H7 (cell line): ENCODE measurements at regions not wholly inside any gene's neighbourhood (a gene's known extent, or its start where the extent isn't known, plus 50 kb on each side); places are given as distances from the start of the nearest gene placed in this dataset.

Experiments used
- DNase-seq: peaks from one replicate; pipeline ENCODE4 v3.0.0; 2012
- H3K27me3 ChIP-seq: 2 replicates; pipeline ENCODE4 v1.6.0; 2011; ENCODE audit warnings: mild to moderate bottlenecking, low read length; ENCODE audit not compliant: control insufficient read depth, insufficient read depth
- H3K36me3 ChIP-seq: replicated peaks from 2 replicates; pipeline ENCODE4 v1.5.1; 2011; ENCODE audit warnings: low read length; ENCODE audit not compliant: control insufficient read depth, insufficient read depth
- H3K4me3 ChIP-seq: 2 replicates; pipeline ENCODE4 v1.5.1; 2011; ENCODE audit warnings: low read depth, mild to moderate bottlenecking, control low read depth, low read length, moderate library complexity; ENCODE audit not compliant: insufficient read depth

DNA sequence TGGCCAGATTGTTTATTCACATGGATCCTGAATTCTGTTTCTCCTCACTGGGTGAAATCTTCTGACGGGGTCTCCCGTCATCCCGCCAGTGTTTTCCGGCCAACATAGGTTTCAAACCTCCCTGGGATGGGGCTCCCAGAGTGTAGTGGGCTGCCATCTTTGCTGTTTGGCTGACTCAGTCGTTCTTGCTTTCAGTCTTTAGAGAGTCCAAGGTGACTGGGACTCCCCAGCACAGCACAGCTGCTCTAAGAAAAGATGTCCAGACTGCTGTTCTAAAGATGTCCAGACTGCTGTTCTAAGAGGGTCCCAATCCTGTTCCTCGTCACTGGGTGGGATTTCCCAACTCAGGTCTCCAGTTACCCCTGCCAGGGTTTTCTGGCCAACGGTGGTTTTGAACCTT, 801.9 kb upstream of the IGFBP3 start:
- H3K27me3 ChIP-seq = no peaks in the 10 kb centered on the region
- no peak overlapping the region for H3K4me3 ChIP-seq
- DNase-seq = no peak
- no peaks in the 10 kb centered on the region for H3K36me3 ChIP-seq

DNA sequence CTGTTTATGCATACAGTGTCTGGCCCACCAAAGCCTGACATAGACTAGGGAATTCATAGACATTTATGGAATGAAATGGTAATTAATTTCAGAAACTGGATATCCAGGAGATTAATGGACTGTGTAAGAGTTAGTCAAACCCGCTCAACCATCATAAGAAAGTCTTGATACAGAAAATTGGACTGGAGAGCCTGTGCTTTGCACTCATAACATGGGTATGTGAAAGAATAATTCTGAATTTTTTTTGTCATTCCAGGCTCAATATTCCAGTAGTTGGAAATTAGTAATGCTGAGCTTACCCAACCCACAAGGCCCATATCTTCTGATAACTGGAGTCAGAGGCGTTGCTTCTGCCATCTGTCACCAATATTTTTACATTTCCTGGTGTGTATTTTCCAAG, 799.7 kb upstream of the IGFBP3 start:
- Histone ChIP-seq H3K36me3 (no peaks in the 10 kb centered on the region), H3K4me3 (no peak overlapping the region), H3K27me3 (no peaks in the 10 kb centered on the region)
- no peak for DNase-seq

GRCh38 chr7:46719616-46720015, 798.5 kb upstream of the IGFBP3 start:
- Histone ChIP-seq H3K4me3 (no peak overlapping the region), H3K36me3 (no peaks in the 10 kb centered on the region), H3K27me3 (no peaks in the 10 kb centered on the region)
- no peak for DNase-seq

DNA sequence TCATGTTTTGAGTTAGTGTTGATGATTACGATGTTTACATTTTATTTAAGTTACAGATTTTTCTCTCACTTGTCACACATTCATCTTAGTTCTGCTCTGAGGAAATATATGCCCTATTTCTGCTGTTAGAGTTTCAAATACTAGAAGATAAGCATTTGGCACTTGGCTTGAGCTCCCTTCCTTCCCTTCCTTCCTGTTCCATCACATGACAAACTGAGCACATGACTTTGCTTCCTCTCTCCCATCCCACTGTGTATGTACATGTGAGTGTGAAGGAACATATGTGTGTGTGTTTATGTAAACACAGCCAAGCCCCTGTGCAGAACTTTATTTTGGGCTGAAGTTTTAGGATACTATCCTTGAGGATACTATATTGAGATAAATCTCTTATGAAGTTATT, 795.9 kb upstream of the IGFBP3 start:
- no peak for DNase-seq
- H3K36me3 ChIP-seq = no peaks in the 10 kb centered on the region
- H3K4me3 ChIP-seq = no peak overlapping the region
- no peaks in the 10 kb centered on the region for H3K27me3 ChIP-seq

DNA sequence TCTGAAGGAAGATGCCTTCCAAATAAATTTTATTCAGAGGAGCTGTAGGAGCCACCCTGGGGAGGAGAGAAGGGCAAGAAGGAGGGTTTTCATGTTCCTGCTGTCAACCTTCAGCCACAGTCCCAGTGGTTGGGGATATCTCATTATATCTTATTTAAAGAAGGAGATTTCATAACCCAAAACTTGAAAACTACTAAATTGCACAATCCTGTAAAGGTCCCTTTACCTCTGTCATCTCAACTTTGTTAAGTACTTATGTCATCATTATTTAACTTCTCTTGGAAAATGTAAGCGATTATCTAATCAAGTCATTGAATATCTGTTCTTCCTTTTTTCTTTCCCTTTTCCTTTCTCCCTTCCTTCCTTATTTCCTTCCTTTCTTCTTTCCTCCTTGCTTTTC, 794.5 kb upstream of the IGFBP3 start:
- H3K4me3 ChIP-seq = no peak overlapping the region
- no peak for DNase-seq
- no peaks in the 10 kb centered on the region for H3K27me3 ChIP-seq
- H3K36me3 ChIP-seq = no peaks in the 10 kb centered on the region

- Histone ChIP-seq H3K4me3 (no peak overlapping the region), H3K27me3 (no peaks in the 10 kb centered on the region), H3K36me3 (no peaks in the 10 kb centered on the region)
- DNase-seq = no peak
These were observed 793.8 kb upstream of the IGFBP3 start for GRCh38 chr7:46714904-46715303.

DNA sequence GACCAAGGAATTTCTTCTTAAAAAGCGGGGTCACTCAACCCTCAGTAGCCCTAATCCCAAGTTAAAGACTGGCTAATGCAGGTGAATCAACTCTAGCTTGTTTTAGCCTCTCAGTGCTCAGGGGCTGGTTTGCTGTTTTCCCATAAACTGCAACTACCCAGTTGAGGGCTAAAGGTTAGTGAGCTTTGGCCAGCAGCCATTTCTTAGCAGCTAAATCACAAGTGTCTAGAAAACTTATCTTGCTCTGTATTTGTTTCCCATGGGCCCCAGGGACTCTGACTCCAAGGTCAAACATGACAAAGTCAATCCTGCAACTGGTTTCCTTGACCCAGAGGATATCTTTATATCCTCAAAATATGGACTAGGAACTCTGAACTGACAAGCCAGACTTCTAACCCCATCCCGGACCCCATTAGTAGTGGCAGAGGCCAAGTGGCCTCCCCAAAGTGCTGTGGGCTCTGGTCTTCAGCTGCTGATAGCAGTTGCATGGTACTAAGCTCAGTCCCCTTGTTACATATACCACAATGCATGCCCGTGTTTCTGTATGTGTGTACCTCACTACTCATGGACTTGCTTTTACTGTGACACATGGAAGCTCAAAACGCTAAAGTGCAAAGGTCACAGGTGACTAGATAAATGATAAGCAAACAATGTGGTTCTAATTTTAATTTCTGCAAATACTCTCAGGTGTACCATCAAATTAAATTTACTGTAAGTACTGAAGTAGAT, 793.0 kb upstream of the IGFBP3 start:
- DNase-seq = no peak
- H3K4me3 ChIP-seq = no peak overlapping the region
- H3K27me3 ChIP-seq = no peaks in the 10 kb centered on the region
- H3K36me3 ChIP-seq = no peaks in the 10 kb centered on the region

- H3K27me3 ChIP-seq = no peaks in the 10 kb centered on the region
- no peak for DNase-seq
- H3K4me3 ChIP-seq = no peak overlapping the region
- no peaks in the 10 kb centered on the region for H3K36me3 ChIP-seq
These were observed 789.9 kb upstream of the IGFBP3 start for GRCh38 chr7:46710927-46711326.

DNA sequence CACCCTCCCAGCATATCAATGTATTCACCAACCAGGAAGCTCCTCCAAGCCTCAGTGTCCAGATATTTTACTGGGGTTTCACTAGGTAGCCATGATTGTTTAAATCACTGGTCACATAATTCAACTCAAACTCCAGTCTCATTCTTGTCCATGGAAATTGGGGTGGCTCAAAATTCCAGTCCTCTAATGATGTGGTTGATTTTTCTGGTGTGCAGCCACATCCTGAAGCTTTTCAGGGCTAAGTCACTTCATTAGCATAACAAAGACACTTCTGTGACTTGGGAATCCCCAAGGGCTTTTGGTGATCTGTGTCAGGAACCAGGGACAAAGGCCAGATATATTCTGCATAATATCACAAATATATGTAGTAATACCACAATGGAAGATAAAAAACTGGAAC, 786.9 kb upstream of the IGFBP3 start:
- DNase-seq = no peak
- no peaks in the 10 kb centered on the region for H3K36me3 ChIP-seq
- no peaks in the 10 kb centered on the region for H3K27me3 ChIP-seq
- H3K4me3 ChIP-seq = no peak overlapping the region

DNA sequence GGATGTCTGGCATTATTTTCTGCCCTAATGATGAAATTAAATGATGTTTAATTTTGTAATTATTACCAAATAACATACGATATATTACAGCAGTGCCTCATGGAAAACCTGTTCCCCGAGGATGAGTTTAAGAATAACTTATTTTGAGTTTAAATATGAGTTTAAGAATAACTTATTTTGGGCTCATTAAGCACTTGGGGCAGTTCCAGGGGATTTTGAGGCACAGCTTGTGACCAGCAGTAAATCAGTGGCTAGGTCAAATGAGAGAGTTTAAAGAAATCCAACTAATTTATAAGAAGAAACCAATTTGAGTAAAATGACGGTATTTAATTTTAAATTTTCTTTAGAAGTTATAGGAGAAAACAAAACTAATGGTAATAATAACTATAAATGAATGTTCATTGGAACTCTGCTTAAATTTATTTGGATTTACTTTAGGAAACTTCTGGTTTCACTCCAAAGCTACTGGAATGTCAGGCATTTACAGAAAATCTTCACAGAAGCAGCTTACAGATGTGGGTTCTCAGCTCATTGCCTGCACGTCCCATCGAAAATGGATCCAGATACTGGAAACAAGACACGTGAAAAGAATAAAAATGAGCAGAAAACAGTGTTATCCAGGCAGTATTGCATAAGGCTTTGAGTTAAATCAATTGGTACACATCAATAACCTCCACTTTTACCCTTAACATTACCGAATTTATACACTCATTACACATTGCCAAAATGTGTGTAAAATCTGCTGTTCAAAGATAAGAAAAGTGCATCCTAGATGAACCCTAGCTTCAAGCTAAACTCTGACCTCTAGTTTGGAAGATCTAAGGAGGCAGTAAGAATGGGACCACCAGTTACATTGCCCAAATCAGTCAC, 784.5 kb upstream of the IGFBP3 start:
- DNase-seq = no peak
- Histone ChIP-seq H3K36me3 (no peaks in the 10 kb centered on the region), H3K27me3 (no peaks in the 10 kb centered on the region), H3K4me3 (no peak overlapping the region)

DNA sequence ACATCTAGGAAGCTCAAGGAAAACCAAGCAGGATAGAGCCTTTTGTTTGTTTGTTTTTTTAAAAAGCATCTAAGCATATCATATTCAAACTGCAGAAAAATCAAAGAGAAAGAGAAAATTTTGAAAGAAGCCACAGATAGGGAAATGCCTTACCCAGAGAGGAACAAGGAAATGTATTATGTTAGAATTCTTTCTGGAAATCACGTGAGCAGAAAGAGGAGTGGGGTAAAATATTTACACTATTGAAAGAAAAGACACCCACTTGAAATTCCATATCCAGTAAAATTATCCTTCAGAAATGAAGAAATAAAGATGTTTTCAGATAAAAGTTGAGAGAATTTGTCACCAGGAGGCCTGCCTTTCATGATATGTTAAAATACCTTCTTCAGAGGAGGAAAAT, 775.7 kb upstream of the IGFBP3 start:
- no peak overlapping the region for H3K4me3 ChIP-seq
- no peak for DNase-seq
- no peaks in the 10 kb centered on the region for H3K36me3 ChIP-seq
- no peaks in the 10 kb centered on the region for H3K27me3 ChIP-seq

DNA sequence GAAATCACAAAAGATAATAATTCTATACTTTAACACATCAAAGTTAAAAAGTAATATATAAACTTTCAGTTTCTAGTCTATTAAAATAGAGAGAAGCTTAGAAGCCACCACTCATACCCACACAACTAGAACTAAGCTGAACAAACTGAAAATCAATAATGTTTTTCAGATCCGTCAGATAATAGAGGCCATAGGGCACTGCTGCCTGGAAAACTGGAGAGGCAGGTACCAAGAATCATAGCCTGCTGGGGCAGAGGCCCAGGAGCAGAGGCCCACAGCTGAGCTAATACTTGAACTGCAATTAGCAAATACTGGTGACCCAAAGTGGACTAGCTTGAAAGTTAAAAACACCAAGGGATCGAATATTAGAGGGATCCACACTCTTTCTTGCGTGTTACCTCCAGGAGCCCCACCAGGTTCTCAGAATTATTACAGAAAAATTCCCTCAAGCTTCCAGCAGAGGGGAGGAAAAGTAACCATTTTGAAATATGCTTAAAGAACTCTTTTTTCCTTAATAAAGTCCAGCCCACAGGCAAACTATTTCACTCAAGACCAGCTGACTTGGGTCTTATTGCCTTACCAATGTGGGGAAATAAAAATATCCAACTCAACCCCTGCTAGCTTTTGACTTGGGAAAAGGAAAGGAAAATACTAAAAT, 774.1 kb upstream of the IGFBP3 start:
- DNase-seq = no peak
- Histone ChIP-seq H3K27me3 (no peaks in the 10 kb centered on the region), H3K4me3 (no peak overlapping the region), H3K36me3 (no peaks in the 10 kb centered on the region)

GRCh38 chr7:46694058-46694457, 773.0 kb upstream of the IGFBP3 start:
- no peak for DNase-seq
- no peaks in the 10 kb centered on the region for H3K36me3 ChIP-seq
- no peak overlapping the region for H3K4me3 ChIP-seq
- H3K27me3 ChIP-seq = no peaks in the 10 kb centered on the region

DNA sequence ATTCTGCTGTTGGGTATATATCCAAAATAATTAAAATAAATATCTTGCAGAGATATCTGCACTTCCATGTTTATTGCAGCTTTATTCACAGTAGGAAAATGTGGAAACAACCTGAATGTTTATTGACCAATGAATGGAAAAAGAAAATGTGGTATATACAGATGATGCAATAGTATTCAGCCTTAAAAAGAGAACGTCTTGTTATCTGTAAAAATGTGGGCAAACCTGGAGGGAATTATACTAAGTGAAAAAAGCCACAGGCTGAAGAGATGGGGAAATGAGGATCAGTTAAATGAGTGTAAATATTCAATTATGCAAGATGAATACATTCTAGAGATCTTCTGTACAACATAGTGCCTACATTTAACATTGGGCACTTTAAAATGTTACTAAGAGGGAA, 766.1 kb upstream of the IGFBP3 start:
- no peaks in the 10 kb centered on the region for H3K36me3 ChIP-seq
- H3K27me3 ChIP-seq = no peaks in the 10 kb centered on the region
- H3K4me3 ChIP-seq = no peak overlapping the region
- DNase-seq = no peak

DNA sequence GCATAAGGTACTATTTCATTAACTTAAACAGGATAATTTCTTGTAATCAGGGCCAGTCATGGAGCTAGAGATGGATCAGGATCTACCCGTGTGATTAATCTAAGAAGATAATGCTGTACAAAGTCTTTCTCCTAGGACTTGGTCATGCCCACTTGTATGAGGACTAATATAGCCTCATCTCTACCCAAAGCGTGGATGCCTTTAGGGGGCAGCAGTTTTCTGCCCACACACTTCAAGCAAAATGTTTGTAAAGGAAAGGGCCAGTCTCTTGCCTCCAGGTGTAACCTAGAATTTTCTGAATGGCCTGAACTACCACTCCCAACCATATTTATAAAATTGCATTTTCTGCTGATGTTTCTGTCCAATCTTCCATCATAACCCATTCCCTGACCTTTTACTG, 764.0 kb upstream of the IGFBP3 start:
- H3K36me3 ChIP-seq = no peaks in the 10 kb centered on the region
- H3K27me3 ChIP-seq = no peaks in the 10 kb centered on the region
- DNase-seq = peak; percentile 9
- H3K4me3 ChIP-seq = no peak overlapping the region
